ENCODE measurements at regions not wholly inside any gene's neighbourhood (a gene's known extent, or its start where the extent isn't known, plus 50 kb on each side); places are given as distances from the start of the nearest gene placed in this dataset.

- no peaks in the 10 kb centered on the region for H3K9me3 ChIP-seq
- intact Hi-C loops (cut with DNase I; ENCODE audit: low total_unique reads): no loop called here
- DNase-seq: no peak
Observed at GRCh38 chr2:104049438-104049837, 804.5 kb upstream of the POU3F3 start.

GRCh38 chr2:104049981-104050380, 803.9 kb upstream of the POU3F3 start:
- Histone ChIP-seq H3K36me3 (no peaks in the 10 kb centered on the region), H3K27ac (no peak overlapping the region), H3K9me3 (no peaks in the 10 kb centered on the region), H3K27me3 (no peaks in the 10 kb centered on the region), H3K4me3 (no peak overlapping the region), H3K4me1 (no peaks in the 10 kb centered on the region)
- DNase-seq: no peak
- intact Hi-C loops (cut with DNase I; ENCODE audit: low total_unique reads): no loop called here
- TF ChIP-seq CTCF (IDR thresholded peaks at IDR 0.05): no peak

More at GRCh38 chr2:104049438-104049837, 804.5 kb upstream of the POU3F3 start:
- no peaks in the 10 kb centered on the region for H3K36me3 ChIP-seq
- no peak overlapping the region for H3K27ac ChIP-seq
- H3K4me3 ChIP-seq: no peak overlapping the region
- no peaks in the 10 kb centered on the region for H3K27me3 ChIP-seq
- H3K4me1 ChIP-seq: no peaks in the 10 kb centered on the region
- TF ChIP-seq CTCF (IDR thresholded peaks at IDR 0.05) (no peak), POLR2A (IDR thresholded peaks at IDR 0.05) (no peak)

- H3K9me3 ChIP-seq: no peaks in the 10 kb centered on the region
- intact Hi-C loops (cut with DNase I; ENCODE audit: low total_unique reads): no loop called here
- H3K27me3 ChIP-seq: no peaks in the 10 kb centered on the region
- no peak overlapping the region for H3K27ac ChIP-seq
- H3K36me3 ChIP-seq: no peaks in the 10 kb centered on the region
- no peak for TF ChIP-seq POLR2A (IDR thresholded peaks at IDR 0.05)
- no peak for TF ChIP-seq CTCF (IDR thresholded peaks at IDR 0.05)
- no peak for DNase-seq
- no peaks in the 10 kb centered on the region for H3K4me1 ChIP-seq
- H3K4me3 ChIP-seq: no peak overlapping the region
Observed at GRCh38 chr2:104050656-104051242, 803.2 kb upstream of the POU3F3 start.

GRCh38 chr2:104051766-104052165, 802.1 kb upstream of the POU3F3 start:
- intact Hi-C loops (cut with DNase I; ENCODE audit: low total_unique reads): no loop called here
- H3K9me3 ChIP-seq: no peaks in the 10 kb centered on the region
- H3K4me3 ChIP-seq: no peak overlapping the region
- TF ChIP-seq CTCF (IDR thresholded peaks at IDR 0.05) (no peak), POLR2A (IDR thresholded peaks at IDR 0.05) (no peak)
- H3K4me1 ChIP-seq: no peaks in the 10 kb centered on the region
- no peak overlapping the region for H3K27ac ChIP-seq
- no peak for DNase-seq
- no peaks in the 10 kb centered on the region for H3K27me3 ChIP-seq
- H3K36me3 ChIP-seq: no peaks in the 10 kb centered on the region

- H3K36me3 ChIP-seq: no peaks in the 10 kb centered on the region
Observed at GRCh38 chr2:104052356-104052755, 801.6 kb upstream of the POU3F3 start.

More at GRCh38 chr2:104052356-104052755, 801.6 kb upstream of the POU3F3 start:
- no peak for DNase-seq
- Histone ChIP-seq H3K4me3 (no peak overlapping the region), H3K27ac (no peak overlapping the region), H3K27me3 (no peaks in the 10 kb centered on the region), H3K9me3 (no peaks in the 10 kb centered on the region), H3K4me1 (no peaks in the 10 kb centered on the region)
- intact Hi-C loops (cut with DNase I; ENCODE audit: low total_unique reads): no loop called here
- TF ChIP-seq POLR2A (IDR thresholded peaks at IDR 0.05) (no peak), CTCF (IDR thresholded peaks at IDR 0.05) (no peak)

Measured in uterus (tissue), 3 donors.